SH-SY5Y (cell line): ENCODE measurements at regions not wholly inside any gene's neighbourhood (a gene's known extent, or its start where the extent isn't known, plus 50 kb on each side); places are given as distances from the start of the nearest gene placed in this dataset.

Source experiments
- GATA2 ChIP-seq: IDR thresholded peaks from 2 replicates; pipeline ENCODE4 v1.6.1; 2011; ENCODE audit warnings: mild to moderate bottlenecking, low read depth, low read length
- GATA3 ChIP-seq: IDR thresholded peaks from 2 replicates; pipeline ENCODE4 v1.6.1; 2011; ENCODE audit warnings: low read depth, mild to moderate bottlenecking, low read length, moderate library complexity

DNA sequence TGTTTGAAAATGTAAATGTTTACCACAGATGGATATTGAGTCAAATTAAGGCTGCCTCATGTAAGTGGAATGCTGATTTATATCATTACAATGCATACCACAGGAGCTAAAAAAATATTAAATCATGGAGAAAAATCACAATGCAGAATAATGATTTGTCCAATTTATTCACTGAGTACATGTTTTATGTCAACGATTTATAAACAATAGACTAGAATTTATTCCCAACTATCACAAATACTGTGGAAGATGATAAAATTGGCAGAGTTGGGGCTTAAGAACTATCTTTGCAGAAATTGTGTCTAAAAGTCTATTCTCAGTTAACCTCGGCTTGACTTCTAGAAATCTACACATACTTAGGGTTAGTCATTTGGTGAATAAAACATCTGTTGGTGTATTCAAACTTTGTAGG, 472.1 kb upstream of the MARCKS start:
- no peak for TF ChIP-seq GATA2
- no peak for TF ChIP-seq GATA3
